Right atrium auricular region (tissue), 2 donors: ENCODE measurements at regions not wholly inside any gene's neighbourhood (a gene's known extent, or its start where the extent isn't known, plus 50 kb on each side); places are given as distances from the start of the nearest gene placed in this dataset.

Experiments used
- DNase-seq: peaks from one replicate; pipeline ENCODE4 v3.0.0-alpha.2; 2019; ENCODE audit warnings: low spot score
- H3K27ac ChIP-seq, 2 donors: fragments of 200-600 bp; sonication (generic); 1 replicate in 1 of 2; 2 replicates in 1 of 2; pipeline ENCODE4 v1.5.1; 2016 to 2019
- H3K27me3 ChIP-seq, 2 donors: fragments of 200-600 bp; sonication (generic); one replicate each; pipeline versions ENCODE4 v1.5.1 to v1.6.0; 2017 to 2019
- H3K36me3 ChIP-seq: fragments of 200-600 bp; sonication (generic); one replicate; pipeline ENCODE4 v1.5.1; 2016
- H3K4me1 ChIP-seq, 2 donors: fragments of 200-600 bp; sonication (generic); one replicate each; pipeline versions ENCODE4 v1.5.1 to v1.6.0; 2017 to 2019
- H3K4me3 ChIP-seq, 2 donors: fragments of 200-600 bp; sonication (generic); 1 replicate in 1 of 2; 2 replicates in 1 of 2; pipeline ENCODE4 v1.5.1; 2017 to 2019; ENCODE audit warnings: mild to moderate bottlenecking in 1 of 2, moderate library complexity in 1 of 2
- H3K9me3 ChIP-seq, 2 donors: fragments of 200-600 bp; sonication (generic); one replicate each; pipeline ENCODE4 v1.5.1; 2019
- TF ChIP-seq, protein P1 (sequence below), 2 donors: fragments of 200-600 bp; sonication (generic); IDR thresholded peaks; one replicate each; pipeline ENCODE4 v1.5.1; 2019; ENCODE audit warnings: antibody characterized with exemption in 2 of 2

DNA sequence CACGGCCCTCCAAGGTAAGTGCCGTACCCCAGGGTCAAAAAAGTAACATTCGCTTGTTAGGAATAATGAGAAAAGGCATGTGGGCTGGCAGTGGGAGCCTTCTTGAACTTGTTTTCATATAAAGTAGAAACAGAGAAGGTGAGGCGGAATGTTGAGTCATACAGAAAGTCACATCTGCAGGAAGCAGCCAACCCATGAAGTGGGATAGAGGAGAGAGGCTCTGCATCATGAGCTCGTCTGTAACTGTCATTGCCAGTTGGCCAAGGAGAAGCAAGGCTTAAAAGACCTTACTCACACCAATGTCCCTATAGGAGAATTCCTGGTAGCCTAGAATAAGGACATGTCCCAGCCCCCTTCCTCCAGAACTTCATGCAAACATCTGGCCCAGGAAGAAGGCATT is 253.3 kb downstream of the BUD13 start:
- H3K4me3 ChIP-seq, result no peak overlapping the region
- TF ChIP-seq, protein P1, sequence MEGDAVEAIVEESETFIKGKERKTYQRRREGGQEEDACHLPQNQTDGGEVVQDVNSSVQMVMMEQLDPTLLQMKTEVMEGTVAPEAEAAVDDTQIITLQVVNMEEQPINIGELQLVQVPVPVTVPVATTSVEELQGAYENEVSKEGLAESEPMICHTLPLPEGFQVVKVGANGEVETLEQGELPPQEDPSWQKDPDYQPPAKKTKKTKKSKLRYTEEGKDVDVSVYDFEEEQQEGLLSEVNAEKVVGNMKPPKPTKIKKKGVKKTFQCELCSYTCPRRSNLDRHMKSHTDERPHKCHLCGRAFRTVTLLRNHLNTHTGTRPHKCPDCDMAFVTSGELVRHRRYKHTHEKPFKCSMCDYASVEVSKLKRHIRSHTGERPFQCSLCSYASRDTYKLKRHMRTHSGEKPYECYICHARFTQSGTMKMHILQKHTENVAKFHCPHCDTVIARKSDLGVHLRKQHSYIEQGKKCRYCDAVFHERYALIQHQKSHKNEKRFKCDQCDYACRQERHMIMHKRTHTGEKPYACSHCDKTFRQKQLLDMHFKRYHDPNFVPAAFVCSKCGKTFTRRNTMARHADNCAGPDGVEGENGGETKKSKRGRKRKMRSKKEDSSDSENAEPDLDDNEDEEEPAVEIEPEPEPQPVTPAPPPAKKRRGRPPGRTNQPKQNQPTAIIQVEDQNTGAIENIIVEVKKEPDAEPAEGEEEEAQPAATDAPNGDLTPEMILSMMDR (IDR thresholded peaks at IDR 0.05), result no peak
- no peaks in the 10 kb centered on the region for H3K4me1 ChIP-seq
- DNase-seq, result no peak
- no peak overlapping the region for H3K27ac ChIP-seq
- H3K27me3 ChIP-seq, result no peaks in the 10 kb centered on the region
- H3K9me3 ChIP-seq, result no peaks in the 10 kb centered on the region
- H3K36me3 ChIP-seq, result no peaks in the 10 kb centered on the region

DNA sequence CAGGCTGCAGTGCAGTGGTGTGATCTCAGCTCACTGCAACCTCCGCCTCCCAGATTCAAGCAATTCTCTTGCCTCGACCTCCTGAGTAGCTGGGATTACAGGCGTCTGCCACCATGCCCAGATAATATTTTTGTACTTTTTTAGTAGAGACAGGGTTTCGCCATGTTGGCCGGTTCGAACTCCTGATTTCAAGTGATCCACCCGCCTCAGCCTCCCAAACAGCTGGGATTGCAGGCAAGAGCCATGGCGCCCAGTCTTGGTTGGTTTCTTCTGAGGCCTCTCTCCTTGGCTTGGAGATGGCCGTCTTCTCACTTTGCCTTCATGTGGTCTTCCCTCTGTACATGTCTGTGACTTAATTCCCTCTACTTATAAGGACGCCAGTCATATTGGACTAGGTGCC is 254.6 kb downstream of the BUD13 start:
- TF ChIP-seq, protein P1 (IDR thresholded peaks at IDR 0.05), result no peak
- H3K4me3 ChIP-seq, result no peak overlapping the region
- H3K4me1 ChIP-seq, result no peaks in the 10 kb centered on the region
- no peak for DNase-seq
- no peaks in the 10 kb centered on the region for H3K9me3 ChIP-seq
- H3K36me3 ChIP-seq, result no peaks in the 10 kb centered on the region
- H3K27me3 ChIP-seq, result no peaks in the 10 kb centered on the region
- no peak overlapping the region for H3K27ac ChIP-seq

DNA sequence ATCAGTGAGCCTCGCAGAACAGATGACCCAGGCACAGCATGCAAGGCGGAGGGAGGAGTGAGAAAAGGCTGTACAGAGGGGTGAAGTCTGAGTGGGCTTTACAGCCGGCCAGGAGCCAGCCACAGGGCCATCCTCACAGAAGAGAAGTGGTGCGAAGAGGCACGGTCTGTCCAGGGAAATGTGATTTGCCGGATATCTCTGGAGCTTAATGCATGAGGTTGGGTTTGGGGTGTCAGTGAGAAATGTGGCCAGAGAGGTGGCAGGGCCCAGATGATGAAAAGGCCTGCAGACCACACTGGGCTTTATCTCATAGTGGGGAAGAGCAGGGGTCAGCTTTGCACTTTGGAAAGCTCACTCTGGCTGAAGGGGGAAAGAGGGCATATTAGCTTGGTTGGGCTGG is 255.2 kb downstream of the BUD13 start:
- no peaks in the 10 kb centered on the region for H3K9me3 ChIP-seq
- H3K36me3 ChIP-seq, result no peaks in the 10 kb centered on the region
- no peaks in the 10 kb centered on the region for H3K27me3 ChIP-seq
- no peaks in the 10 kb centered on the region for H3K4me1 ChIP-seq
- H3K4me3 ChIP-seq, result no peak overlapping the region
- DNase-seq, result no peak
- no peak overlapping the region for H3K27ac ChIP-seq
- TF ChIP-seq, protein P1 (IDR thresholded peaks at IDR 0.05), result no peak

DNA sequence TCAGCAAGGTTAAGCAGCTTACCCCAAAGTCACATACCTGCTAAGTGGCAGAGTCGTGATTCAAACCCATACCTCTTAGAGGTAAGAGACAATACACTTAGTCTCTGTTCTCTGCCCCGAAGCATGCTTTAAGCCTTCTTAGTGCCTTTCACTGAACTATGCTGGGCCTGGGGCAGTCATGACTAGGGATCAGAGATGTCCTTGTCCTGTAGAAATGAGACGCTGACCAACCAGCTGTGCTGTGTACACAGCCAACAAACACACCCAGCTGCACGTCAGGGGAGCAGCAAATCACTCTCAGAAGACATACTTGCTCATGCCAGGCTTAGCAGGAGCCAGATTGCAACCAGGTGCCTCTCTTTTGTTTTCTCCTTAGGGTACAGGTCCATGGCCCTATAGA is 255.7 kb downstream of the BUD13 start:
- H3K4me1 ChIP-seq, result no peaks in the 10 kb centered on the region
- H3K27me3 ChIP-seq, result no peaks in the 10 kb centered on the region
- H3K4me3 ChIP-seq, result no peak overlapping the region
- no peak overlapping the region for H3K27ac ChIP-seq
- H3K9me3 ChIP-seq, result no peaks in the 10 kb centered on the region
- no peak for DNase-seq
- no peaks in the 10 kb centered on the region for H3K36me3 ChIP-seq
- TF ChIP-seq, protein P1 (IDR thresholded peaks at IDR 0.05), result no peak

DNA sequence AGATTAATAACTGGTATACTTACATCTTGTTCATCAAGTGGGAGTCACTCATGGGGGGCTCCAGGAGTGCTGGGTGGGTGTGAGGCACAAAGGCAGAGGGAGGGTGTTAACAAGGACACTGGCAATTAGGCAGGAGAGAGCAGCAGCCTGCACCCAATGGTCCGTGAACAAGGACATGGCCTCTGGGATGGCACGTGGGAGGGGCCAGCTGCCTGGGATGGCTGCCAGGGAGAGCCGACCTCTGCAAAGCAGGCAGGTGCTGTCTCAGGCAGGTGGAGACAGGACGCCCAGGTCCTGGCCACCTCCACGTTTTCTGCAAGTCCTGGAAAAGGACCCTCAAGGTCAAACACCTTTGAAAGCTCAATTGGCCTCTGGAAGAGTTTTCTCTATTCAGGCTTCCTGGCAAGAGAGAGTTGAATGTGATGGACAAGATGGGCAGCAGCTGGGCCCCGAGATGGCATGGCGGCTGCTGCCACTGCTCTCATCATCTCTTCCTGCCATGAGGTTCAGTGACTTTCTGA is 257.1 kb downstream of the BUD13 start:
- Histone ChIP-seq H3K4me1 (no peaks in the 10 kb centered on the region), H3K36me3 (no peaks in the 10 kb centered on the region), H3K27ac (no peak overlapping the region), H3K9me3 (no peaks in the 10 kb centered on the region), H3K27me3 (no peaks in the 10 kb centered on the region), H3K4me3 (no peak overlapping the region)
- DNase-seq, result no peak
- TF ChIP-seq, protein P1 (IDR thresholded peaks at IDR 0.05), result no peak

DNA sequence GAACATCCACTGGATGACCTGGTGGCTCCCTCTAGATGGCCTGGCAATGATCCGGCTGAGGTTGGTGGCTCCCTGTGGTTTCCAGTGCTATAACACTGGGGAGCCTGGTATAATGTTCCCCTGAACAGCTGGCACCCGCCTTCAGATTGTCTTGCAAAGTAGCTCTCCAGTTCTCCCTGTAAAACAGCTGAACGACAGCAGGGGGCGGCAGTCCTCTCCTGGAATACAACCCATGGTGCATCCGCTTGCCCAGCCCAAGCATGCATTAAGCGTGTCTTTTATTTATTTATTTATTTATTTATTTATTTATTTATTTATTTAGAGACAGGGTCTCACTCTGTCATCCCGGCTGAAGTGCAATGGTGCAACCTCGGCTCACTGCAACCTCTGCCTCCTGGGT is 258.9 kb downstream of the BUD13 start:
- Histone ChIP-seq H3K27ac (no peak overlapping the region), H3K4me1 (no peaks in the 10 kb centered on the region), H3K4me3 (no peak overlapping the region), H3K9me3 (no peaks in the 10 kb centered on the region), H3K27me3 (no peaks in the 10 kb centered on the region), H3K36me3 (no peaks in the 10 kb centered on the region)
- no peak for DNase-seq
- TF ChIP-seq, protein P1 (IDR thresholded peaks at IDR 0.05), result peak in 1 of 2 donors; percentile 23
